ENCODE measurements at regions not wholly inside any gene's neighbourhood (a gene's known extent, or its start where the extent isn't known, plus 50 kb on each side); places are given as distances from the start of the nearest gene placed in this dataset.

DNA sequence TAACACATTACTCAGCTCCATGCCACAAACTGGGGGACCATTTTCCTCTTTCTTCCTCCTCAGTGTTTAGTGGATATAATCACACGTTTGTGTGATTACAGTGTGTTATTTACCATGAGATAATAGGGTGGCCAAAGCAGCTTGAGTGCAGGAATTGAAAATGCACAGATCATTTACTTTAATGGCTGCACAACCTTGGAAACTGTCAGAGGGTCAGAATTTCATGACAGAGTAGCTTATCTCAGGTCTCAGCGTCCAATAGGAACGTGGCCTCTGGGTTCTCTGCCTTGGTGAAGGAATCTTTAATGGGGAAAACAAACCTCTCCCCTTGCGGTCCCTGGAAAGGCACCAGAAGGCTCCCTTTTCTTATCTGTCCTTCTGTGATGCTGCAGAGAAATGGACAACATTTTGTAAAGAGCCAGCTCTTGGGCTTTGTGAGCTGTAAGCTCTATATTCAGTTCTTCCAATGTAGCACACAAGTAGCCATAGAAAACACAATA lies 87.4 kb upstream of the CD180 start:
- Mint-ChIP-seq H3K4me3 (no peak overlapping the region), H3K27me3 (no peaks in the 10 kb centered on the region), H3K27ac (no peak overlapping the region), H3K9me3 (peaks cover 6% of the 10 kb centered on the region), H3K4me1 (no peaks in the 10 kb centered on the region), H3K36me3 (peaks cover 3% of the 10 kb centered on the region)
- DNase-seq: no peak

DNA sequence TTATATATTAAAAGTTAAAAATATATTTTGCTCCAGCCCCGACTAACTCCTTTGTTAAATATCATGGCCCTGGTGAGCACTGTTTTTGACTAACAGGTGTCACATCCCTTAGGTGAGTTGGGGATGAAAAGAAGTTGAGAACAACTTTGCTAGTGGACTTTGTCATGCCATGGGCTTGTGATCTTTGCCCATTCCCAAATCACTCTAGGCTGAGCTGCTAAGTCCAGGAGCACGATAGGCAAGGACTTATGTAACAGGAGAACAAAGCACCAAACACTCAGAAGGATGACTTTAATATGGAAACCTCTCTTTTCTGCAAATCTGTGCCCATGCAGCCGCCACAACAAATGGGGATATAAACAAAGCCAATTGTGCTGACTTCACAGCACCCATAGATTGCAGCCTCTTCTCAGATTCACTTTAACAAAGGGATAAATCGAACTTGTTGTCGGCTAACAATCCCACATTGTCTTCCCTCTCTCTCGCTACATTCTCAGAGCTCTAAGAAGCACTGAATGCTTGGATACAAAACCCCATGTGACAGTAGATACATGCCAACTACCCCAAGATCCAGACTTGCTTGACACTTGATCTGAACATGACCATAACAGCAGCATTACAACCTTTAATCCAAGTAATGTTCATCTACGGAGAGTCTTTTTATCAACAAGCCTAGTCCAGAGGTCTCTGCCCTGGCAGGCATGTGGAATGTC lies 86.8 kb upstream of the CD180 start:
- Mint-ChIP-seq H3K36me3 (peaks cover 3% of the 10 kb centered on the region), H3K4me3 (no peak overlapping the region), H3K27me3 (no peaks in the 10 kb centered on the region), H3K9me3 (peaks cover 10% of the 10 kb centered on the region), H3K4me1 (no peaks in the 10 kb centered on the region), H3K27ac (no peak overlapping the region)
- DNase-seq: no peak

DNA sequence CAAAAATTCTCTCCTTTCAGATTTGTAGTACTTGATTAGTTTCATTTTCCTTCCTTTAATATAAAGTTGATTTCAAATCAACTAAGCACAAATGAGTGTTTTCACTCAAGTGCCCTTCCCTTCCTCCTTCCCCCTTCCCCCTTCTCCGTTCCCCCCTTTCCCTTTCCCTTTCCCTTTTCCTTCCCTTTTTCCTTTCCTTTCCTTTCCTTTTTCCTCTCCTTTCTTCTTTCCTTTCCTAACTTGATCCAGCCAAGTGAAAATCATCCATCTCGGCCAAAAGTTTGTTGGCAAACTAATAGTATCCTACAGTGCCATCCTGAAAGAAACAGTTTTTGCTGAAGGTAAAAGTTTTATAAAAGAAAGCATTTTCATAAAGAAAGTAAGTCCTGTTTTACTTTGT lies 85.3 kb upstream of the CD180 start:
- Mint-ChIP-seq H3K9me3 (peaks cover 15% of the 10 kb centered on the region), H3K4me3 (no peak overlapping the region), H3K4me1 (no peaks in the 10 kb centered on the region), H3K36me3 (peaks cover 7% of the 10 kb centered on the region), H3K27me3 (no peaks in the 10 kb centered on the region), H3K27ac (no peak overlapping the region)
- no peak for DNase-seq

DNA sequence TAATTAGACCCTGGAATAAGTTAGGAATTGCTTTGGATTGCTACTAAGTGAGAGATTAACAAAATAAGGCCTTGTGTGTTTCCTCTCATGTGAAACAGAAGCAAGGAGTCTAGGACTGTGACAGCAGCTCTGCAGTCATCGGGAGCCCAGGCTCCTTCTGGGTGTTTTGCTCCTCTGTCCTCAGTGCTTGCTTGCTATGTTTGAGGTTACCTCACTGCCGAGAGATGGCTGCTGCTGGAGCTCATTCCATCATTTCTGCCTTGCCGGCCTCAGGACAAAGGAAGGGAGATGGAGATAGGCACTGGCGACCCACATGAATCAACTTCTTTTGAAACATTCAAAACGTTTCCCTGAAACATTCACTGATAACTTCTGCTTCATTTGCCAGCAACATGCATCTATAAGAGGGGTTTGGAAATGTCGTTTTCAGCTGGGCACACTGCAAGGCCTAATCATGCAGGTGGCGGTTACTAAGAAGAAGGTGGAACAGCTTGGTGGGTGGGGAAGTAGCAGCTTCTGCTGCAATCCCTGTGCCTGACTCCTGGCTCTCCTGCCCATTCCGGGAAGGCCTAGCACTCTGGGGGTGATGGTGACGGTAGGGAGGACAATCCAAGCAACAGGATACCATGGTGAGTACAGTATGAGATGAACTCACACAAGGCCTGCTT lies 77.2 kb upstream of the CD180 start:
- DNase-seq: no peak
- Mint-ChIP-seq H3K4me3 (no peak overlapping the region), H3K36me3 (peaks cover 3% of the 10 kb centered on the region), H3K9me3 (peaks cover 12% of the 10 kb centered on the region), H3K27me3 (no peaks in the 10 kb centered on the region), H3K27ac (no peak overlapping the region), H3K4me1 (no peaks in the 10 kb centered on the region)

DNA sequence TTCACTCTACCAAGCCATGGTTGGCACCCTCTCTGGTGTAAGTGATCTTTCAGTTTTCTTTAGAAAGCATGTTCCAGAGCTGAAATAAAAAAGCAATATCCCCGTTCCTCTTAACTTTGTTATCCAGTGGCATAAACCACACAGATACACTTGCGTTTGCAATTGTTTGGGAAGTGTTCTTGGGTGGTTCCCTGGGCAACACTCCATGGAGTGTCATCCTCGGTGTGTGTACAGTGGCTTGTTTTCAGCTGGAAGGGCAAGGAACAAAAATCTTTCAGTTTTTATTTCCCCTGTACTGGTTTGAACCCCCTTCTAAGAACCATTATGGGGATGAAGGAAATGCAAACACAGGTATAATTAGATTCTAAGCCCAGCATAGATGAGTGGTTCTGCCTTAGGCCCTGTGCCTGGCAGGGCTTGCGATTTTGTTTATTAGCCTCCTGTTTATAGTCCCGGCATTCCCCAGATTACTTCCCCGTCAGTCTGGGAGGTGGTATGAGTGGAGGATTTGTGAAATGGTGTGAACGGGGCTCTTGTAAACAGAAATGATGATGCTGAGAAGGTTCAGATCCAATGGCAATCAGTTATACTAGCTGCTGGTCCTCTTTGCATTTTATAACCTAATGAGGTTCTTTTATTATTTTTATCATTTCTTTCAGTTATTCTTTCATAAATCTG lies 76.0 kb upstream of the CD180 start:
- Mint-ChIP-seq H3K36me3 (peaks cover 1% of the 10 kb centered on the region), H3K4me3 (no peak overlapping the region), H3K9me3 (peaks cover 4% of the 10 kb centered on the region), H3K27ac (no peak overlapping the region), H3K4me1 (no peaks in the 10 kb centered on the region), H3K27me3 (no peaks in the 10 kb centered on the region)
- DNase-seq: no peak

DNA sequence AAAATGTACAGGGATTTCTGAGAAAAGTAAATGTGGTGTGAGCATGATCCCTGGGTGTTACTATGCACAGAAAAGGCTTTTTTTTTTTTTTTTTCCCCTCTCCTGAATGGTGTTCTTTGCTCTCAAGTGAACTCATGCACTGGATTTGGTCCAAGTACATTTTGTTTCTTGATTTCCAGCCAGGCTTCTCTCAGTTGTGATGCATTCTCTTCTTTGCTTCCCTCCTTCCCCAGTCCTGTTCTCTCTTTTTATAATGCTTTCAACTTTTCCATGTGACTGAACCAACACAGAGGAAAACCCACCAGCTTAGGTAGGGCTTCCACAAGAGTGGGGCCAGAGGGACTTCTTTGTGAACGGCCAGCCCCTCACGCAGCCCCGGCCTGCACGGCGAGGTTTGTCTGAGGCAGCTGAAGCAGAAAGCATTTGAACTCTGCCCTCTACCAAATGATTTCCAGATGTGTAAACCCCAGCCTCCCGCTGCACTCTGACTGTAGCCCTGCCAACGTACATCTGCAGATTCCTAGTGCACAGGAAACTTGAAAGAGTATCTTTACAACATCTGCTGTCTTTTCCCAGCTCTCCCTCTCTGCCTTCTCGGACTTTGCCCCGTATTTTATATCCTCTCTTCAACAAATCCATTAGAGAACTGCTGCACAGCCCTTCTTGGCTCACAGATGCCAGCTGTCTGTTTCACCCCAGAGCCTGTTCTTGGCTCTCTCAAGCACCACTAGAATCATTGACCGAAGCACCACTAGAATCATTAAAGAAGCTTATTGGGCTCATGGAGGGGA lies 71.8 kb upstream of the CD180 start:
- no peak for DNase-seq
- H3K36me3 Mint-ChIP-seq: no peaks in the 10 kb centered on the region
- H3K27ac Mint-ChIP-seq: no peak overlapping the region
- no peaks in the 10 kb centered on the region for H3K9me3 Mint-ChIP-seq
- H3K4me3 Mint-ChIP-seq: no peak overlapping the region
- H3K27me3 Mint-ChIP-seq: no peaks in the 10 kb centered on the region
- H3K4me1 Mint-ChIP-seq: no peaks in the 10 kb centered on the region

DNA sequence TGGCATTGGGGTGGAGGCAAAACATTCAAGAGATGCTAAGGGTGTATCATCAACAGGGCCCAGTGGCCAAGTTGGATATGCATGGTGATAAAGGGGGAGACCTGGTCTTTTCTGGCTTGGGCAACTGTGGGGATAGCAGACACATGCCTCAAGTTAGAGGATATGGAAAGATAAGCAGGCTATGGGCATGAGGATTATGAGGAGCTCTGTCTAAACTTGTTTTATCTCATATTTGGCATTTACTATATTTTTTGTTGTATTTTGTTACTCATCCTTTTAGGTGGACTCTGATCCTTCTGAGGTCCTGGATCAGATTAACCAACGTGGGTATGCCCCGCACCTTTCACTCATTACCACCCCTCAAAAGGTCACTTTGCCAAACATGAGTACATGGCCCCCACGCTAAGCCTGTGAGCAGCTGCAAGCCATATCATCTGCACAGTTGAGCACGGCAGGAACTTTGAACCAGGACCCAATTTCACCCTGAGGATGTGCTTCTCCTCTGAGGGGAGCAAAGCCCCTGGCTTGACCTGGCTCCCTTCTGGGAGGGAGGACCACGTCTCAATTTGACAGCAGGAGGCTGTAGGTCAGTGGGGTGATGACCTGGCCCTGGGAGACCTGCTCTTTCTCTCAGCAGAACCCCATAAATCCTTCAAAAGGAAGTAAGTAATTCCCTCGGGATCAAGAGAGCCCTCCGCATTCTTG lies 71.1 kb upstream of the CD180 start:
- Mint-ChIP-seq H3K36me3 (no peaks in the 10 kb centered on the region), H3K4me1 (no peaks in the 10 kb centered on the region), H3K4me3 (no peak overlapping the region), H3K27me3 (no peaks in the 10 kb centered on the region), H3K9me3 (no peaks in the 10 kb centered on the region), H3K27ac (no peak overlapping the region)
- DNase-seq: no peak

DNA sequence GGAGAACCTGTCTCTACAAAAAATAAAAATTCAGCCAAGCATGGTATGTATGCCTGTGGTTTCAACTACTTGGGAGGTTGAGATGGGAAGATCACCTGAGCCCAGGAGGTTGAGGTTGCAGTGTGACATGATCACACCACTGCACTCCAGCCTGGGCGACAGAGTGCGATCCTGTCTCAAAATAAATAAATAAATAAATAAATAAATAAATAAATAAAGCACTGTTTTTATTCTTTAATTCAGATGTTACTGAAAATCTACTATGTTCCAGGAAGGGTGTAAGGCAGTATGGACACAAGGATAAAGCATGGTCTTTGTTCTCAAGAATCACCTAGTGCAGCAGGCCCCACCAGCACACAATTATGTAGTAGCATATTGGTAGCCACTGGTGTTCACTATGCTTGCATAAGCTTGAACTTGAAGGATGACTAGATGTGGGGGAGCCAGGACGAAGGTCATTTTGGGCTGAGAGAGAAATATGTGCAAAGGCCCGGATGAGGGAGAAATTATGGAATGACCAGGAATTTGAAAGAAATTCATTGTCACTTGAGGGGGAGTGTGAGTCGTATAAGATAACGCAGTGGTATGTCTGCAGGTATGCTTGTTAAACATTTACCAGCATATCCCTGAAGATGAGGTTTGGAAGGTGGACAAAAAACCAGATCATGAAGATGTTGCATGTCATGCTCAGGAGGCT lies 70.2 kb upstream of the CD180 start:
- Mint-ChIP-seq H3K4me1 (no peaks in the 10 kb centered on the region), H3K27ac (no peak overlapping the region), H3K9me3 (no peaks in the 10 kb centered on the region), H3K27me3 (no peaks in the 10 kb centered on the region), H3K36me3 (no peaks in the 10 kb centered on the region), H3K4me3 (no peak overlapping the region)
- DNase-seq: no peak

DNA sequence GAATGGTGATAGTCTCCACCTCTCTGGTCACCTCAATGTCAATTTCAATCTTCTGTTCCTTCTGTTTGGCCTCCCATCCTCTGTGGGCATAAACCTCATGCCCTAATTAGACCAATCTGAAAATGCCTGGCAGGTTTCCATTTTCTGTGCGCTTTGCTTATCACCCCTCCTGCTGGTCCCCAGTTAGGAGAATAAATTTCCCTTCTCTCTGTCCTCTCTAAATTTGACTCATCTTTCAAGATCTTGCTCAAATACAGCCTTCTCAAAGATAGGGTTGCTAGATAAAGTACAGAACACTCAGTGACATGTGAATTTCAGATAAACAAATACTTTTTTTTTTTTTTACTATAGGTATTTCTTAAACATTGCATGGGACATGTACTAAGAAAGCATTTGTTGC lies 69.4 kb upstream of the CD180 start:
- no peak overlapping the region for H3K27ac Mint-ChIP-seq
- H3K4me3 Mint-ChIP-seq: no peak overlapping the region
- H3K27me3 Mint-ChIP-seq: no peaks in the 10 kb centered on the region
- DNase-seq: no peak
- no peaks in the 10 kb centered on the region for H3K4me1 Mint-ChIP-seq
- no peaks in the 10 kb centered on the region for H3K9me3 Mint-ChIP-seq
- no peaks in the 10 kb centered on the region for H3K36me3 Mint-ChIP-seq

DNA sequence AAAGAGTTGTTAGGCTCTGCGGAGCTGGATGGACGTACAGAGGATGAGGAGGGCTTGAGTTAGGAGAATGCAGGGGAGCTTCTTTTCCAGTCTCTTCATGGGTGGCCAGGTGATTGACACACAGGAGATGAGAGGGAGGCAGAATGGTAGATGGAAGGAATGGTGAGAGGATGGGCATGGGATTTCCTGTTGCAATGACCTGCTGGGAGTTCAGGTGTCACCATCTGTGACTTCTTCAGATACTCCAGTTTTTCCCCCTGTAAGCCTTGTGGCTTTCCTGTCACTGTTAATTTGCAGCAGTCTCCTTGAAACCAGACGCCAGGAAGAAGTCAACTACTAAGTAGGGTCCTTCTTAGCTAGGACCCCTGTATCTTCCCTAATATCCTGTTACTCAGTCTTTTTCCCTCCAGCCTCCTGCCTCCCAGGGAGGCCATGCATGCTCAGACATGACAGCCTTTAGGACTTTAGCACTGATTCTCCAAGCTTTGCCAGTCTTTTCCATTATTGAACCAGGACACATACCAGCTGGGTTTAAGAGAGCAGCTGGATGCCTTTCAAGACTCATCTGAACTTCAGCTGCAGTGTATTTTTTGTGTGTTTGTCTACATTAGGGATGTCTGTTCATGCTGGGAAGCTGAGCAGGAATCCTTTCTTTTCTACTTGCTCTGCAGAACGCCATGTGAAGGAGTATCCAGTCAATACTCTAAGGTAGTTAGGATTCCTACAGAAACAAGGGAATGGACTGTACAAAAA lies 67.2 kb upstream of the CD180 start:
- Mint-ChIP-seq H3K36me3 (no peaks in the 10 kb centered on the region), H3K4me1 (no peaks in the 10 kb centered on the region), H3K4me3 (no peak overlapping the region), H3K9me3 (no peaks in the 10 kb centered on the region), H3K27me3 (no peaks in the 10 kb centered on the region), H3K27ac (no peak overlapping the region)
- DNase-seq: no peak

DNA sequence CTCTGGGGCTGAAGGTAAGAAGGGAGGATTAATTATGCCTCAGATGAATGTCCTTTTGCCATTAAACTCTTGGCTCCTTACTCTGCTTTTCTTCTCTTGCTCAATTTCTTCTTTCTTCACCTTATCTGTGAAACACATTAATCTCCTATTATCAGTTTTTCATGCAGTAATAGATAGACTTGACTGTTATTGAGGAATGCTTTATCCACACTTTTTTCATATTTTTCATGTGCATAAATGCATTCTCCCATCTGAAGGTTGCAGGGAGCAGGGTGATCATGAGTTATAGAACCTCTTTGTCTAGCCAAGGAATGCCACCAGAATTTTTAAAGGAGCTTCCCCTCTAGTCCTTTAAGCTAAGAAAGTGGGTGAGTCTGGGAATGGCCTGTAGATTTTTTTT lies 66.4 kb upstream of the CD180 start:
- DNase-seq: no peak
- H3K27me3 Mint-ChIP-seq: no peaks in the 10 kb centered on the region
- H3K4me3 Mint-ChIP-seq: no peak overlapping the region
- H3K36me3 Mint-ChIP-seq: no peaks in the 10 kb centered on the region
- H3K4me1 Mint-ChIP-seq: no peaks in the 10 kb centered on the region
- no peak overlapping the region for H3K27ac Mint-ChIP-seq
- H3K9me3 Mint-ChIP-seq: no peaks in the 10 kb centered on the region

DNA sequence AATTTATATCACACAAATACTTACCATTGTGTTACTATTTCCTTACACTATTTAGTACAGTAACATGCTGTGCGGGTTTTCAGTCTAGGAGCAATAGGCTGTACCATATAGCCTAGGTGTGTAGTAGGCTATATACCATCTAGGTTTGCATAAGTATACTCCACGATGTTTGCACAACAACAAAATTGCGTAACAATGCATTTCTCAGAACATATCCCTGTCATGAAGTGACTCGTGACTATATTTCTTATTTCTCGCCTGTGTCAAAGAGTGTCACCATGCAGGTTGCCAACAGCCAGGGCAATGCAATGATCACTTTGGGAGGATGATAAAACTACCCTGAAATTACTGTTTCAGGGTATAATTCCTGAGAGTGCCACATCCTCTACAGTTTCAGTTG lies 65.6 kb upstream of the CD180 start:
- no peak overlapping the region for H3K27ac Mint-ChIP-seq
- H3K36me3 Mint-ChIP-seq: no peaks in the 10 kb centered on the region
- no peak overlapping the region for H3K4me3 Mint-ChIP-seq
- H3K27me3 Mint-ChIP-seq: no peaks in the 10 kb centered on the region
- DNase-seq: no peak
- H3K4me1 Mint-ChIP-seq: no peaks in the 10 kb centered on the region
- H3K9me3 Mint-ChIP-seq: no peaks in the 10 kb centered on the region

DNA sequence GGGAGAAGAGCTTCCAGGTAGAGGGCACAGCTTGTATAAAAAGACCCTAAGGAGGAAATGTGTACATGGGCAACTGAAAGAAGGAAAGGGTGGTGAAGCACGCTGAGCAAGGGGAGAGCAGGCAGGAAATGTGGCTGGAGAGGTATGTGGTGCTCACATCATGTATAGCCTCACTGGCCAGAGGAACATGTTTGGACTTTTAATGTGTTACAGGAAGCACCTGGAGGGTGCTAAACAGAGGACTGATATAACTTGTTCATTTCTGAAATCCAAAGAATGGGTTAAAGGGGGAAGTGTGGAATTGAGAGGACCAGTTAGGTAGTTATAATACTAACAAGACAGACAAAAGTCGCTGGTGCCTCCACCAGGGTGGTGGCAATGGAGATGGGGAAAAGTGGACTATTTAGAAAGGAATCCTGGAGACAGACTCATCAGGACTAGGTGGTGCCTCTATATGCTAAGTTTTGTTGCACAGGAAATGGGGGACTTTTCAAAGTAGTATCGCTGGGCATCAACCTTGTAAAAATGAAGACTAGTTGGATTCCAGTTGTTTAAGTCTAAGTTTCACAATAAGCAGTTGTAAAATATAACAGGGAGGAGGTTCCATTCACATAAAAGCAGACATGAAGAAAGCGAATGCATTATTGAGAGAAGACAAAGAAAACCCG lies 63.1 kb upstream of the CD180 start:
- no peaks in the 10 kb centered on the region for H3K9me3 Mint-ChIP-seq

More for the DNA sequence above, 63.1 kb upstream of the CD180 start:
- Mint-ChIP-seq H3K36me3 (no peaks in the 10 kb centered on the region), H3K27me3 (no peaks in the 10 kb centered on the region), H3K4me3 (no peak overlapping the region), H3K4me1 (no peaks in the 10 kb centered on the region), H3K27ac (no peak overlapping the region)
- DNase-seq: no peak
